KBM-7 (cell line): ENCODE measurements at regions not wholly inside any gene's neighbourhood (a gene's known extent, or its start where the extent isn't known, plus 50 kb on each side); places are given as distances from the start of the nearest gene placed in this dataset.

ENCODE experiments used
- DNase-seq: peaks from one replicate; pipeline ENCODE4 v3.0.0-alpha.2; 2015
- in situ Hi-C: fragments of 300-500 bp; cut with MboI; formaldehyde crosslinking; loops from 2 replicates; pipeline ENCODE4 v1.14.3; 2020; ENCODE audit warnings: low sequenced_read_pairs, low pct_unique_long_range_greater_than_20kb, mixed read lengths

GRCh38 chr21:27448960-27449359, 482.1 kb upstream of the ADAMTS5 start:
- in situ Hi-C loops: no loop called here
- DNase-seq: no peak

- DNase-seq: no peak
- in situ Hi-C loops: no loop called here
Observed at GRCh38 chr21:27447843-27448242, 481.0 kb upstream of the ADAMTS5 start.

GRCh38 chr21:27429710-27430341, 462.9 kb upstream of the ADAMTS5 start:
- no peak for DNase-seq
- in situ Hi-C loops: no loop called here

GRCh38 chr21:27426196-27426595, 459.3 kb upstream of the ADAMTS5 start:
- in situ Hi-C loops: no loop called here
- no peak for DNase-seq

- no peak for DNase-seq
- in situ Hi-C loops: no loop called here
Observed at GRCh38 chr21:27425574-27425973, 458.7 kb upstream of the ADAMTS5 start.

GRCh38 chr21:27425172-27425571, 458.3 kb upstream of the ADAMTS5 start:
- in situ Hi-C loops: no loop called here
- DNase-seq: no peak

- in situ Hi-C loops: no loop called here
- DNase-seq: no peak
Observed at GRCh38 chr21:27424601-27425000, 457.7 kb upstream of the ADAMTS5 start.

- DNase-seq: no peak
- in situ Hi-C loops: no loop called here
Observed at GRCh38 chr21:27423906-27424595, 457.2 kb upstream of the ADAMTS5 start.

GRCh38 chr21:27423038-27423437, 456.1 kb upstream of the ADAMTS5 start:
- DNase-seq: no peak
- in situ Hi-C loops: no loop called here

- no peak for DNase-seq
- in situ Hi-C loops: no loop called here
Observed at GRCh38 chr21:27422435-27422834, 455.5 kb upstream of the ADAMTS5 start.

GRCh38 chr21:27421654-27422053, 454.8 kb upstream of the ADAMTS5 start:
- no peak for DNase-seq
- in situ Hi-C loops: no loop called here

- no peak for DNase-seq
Observed at GRCh38 chr21:27419153-27419552, 452.3 kb upstream of the ADAMTS5 start.

GRCh38 chr21:27418346-27418745, 451.5 kb upstream of the ADAMTS5 start:
- in situ Hi-C loops: no loop called here
- no peak for DNase-seq

More at GRCh38 chr21:27419153-27419552, 452.3 kb upstream of the ADAMTS5 start:
- in situ Hi-C loops: no loop called here

- in situ Hi-C loops: no loop called here
- no peak for DNase-seq
Observed at GRCh38 chr21:27412530-27412929, 445.6 kb upstream of the ADAMTS5 start.

- in situ Hi-C loops: no loop called here
Observed at GRCh38 chr21:27408826-27409225, 441.9 kb upstream of the ADAMTS5 start.

GRCh38 chr21:27407271-27407670, 440.4 kb upstream of the ADAMTS5 start:
- DNase-seq: no peak
- in situ Hi-C loops: no loop called here

More at GRCh38 chr21:27408826-27409225, 441.9 kb upstream of the ADAMTS5 start:
- DNase-seq: no peak

- DNase-seq: no peak
- in situ Hi-C loops: no loop called here
Observed at GRCh38 chr21:27406300-27407009, 439.6 kb upstream of the ADAMTS5 start.

- in situ Hi-C loops: no loop called here
- DNase-seq: no peak
Observed at GRCh38 chr21:27403011-27403410, 436.1 kb upstream of the ADAMTS5 start.

- in situ Hi-C loops: no loop called here
- DNase-seq: no peak
Observed at GRCh38 chr21:27400045-27400444, 433.2 kb upstream of the ADAMTS5 start.

- in situ Hi-C loops: no loop called here
Observed at GRCh38 chr21:27397578-27397977, 430.7 kb upstream of the ADAMTS5 start.

More at GRCh38 chr21:27397578-27397977, 430.7 kb upstream of the ADAMTS5 start:
- DNase-seq: no peak
